ENCODE measurements at regions not wholly inside any gene's neighbourhood (a gene's known extent, or its start where the extent isn't known, plus 50 kb on each side); places are given as distances from the start of the nearest gene placed in this dataset.
A peak's percentile ranks its signal among the peaks of the same experiment; 100 is the strongest.

DNA sequence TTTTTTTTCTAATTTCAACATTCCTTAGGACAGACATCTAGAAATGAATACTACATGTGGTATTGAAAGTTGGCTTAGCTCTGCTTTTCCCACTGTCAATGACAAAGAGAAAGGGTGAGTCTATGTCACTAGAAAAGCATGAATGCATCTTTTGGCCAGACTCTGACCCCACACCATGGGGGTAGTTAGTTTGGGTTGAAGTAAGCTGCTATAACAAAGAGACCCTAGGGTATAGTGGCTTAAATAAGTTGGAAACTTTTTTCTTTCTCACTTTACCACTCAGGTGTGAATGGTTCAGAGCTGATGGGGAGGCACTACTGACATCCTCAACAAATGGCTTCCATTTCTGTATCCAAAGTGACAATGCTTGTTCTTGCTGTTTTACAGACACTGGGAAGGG is 161.5 kb downstream of the DLEU7 start:
- no peak for DNase-seq (ENCODE audit: low spot score)

DNA sequence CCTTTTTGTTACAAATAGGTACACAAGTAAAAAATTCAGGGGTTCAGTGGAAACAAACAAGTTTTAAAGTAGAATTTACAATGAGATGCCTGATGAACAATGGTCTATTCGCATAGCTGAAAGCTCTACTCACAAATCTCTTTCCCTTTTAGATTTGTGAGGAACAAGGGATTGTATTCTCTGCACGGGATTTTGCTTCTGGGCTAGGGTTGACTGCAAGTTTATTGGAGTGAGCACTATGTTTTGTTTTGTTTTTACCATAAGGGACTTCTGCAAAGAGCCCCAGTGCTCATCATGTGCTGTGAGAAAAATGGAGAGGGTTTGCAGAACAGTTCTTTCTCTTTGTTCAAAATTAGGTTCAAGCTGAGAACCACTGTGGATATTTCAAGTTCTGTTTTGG is 160.5 kb downstream of the DLEU7 start:
- DNase-seq (ENCODE audit: low spot score): no peak

DNA sequence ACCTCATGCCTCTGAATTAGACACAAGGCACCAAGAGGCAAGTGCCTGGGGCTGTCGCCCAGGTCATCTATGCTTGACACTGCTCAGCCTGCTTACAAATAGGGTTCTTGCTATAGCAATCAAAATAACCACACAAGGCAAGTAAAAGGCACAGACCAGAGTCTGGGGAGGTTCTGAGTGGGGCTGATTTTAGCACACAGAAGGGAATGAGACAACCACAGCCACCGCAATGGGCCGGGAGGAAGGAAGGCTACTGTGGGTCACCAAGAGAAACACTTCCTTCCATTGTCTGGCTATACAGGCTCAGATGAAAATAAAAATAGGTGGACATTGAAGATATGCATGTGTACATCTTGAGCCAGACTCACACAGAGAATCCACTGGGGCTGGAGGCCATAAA is 159.1 kb downstream of the DLEU7 start:
- no peak for DNase-seq (ENCODE audit: low spot score)

DNA sequence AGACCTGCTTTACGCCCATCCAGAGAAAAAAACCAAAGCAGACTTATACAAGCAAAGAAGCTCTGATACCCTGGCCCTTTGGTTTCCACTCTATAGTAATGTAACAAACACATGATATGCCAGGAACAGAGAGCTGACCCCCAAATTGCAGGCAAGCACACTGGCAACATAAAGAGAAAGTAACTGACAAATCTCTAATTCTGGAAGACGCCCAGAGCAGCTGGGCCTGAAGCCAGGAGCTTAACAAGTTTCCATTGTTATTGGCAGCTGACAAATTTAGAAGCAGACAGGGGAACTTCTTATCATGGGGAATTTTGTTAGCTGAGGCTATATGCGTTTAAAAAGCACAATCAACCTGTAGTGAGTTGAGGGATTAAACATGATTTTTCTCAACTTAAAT is 158.0 kb downstream of the DLEU7 start:
- DNase-seq (ENCODE audit: low spot score): no peak

DNA sequence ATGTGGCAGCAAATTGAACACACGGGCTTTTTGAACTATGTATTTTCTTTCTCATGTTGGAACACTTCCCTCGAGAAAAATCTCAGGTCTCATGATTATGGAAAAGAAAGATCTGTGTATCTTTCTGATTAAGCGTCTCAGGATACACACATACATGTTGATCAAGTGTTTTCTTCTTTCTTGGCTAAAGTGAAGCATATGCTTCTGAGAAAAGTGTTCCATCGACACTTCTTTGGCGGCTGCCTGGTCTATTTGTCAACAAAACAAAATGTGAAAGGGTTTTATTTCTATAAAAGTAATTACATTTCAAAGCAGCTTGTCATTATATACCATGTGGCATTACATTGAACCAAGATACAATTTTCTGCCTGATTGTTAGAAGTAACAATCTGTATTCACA is 157.5 kb downstream of the DLEU7 start:
- no peak for DNase-seq (ENCODE audit: low spot score)

DNA sequence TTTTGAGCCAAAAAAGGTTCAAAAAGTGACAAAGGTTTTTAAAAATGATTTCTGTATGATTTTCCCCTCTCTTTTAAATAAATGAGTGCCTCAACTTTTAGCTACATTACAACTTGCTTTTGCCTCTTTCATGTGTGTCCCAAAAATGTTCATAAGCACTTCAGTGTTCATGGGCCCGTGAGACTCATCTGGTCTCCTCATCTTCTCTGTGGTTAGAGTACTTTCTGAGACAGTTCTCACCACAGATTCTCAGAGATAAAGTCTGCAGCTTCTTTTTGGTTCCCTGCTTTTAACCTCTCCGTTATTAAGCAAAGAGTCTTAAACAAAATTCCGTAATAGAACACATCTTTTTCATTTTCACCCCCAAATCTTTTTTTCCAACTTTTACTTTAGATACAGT is 156.9 kb downstream of the DLEU7 start:
- no peak for DNase-seq (ENCODE audit: low spot score)

DNA sequence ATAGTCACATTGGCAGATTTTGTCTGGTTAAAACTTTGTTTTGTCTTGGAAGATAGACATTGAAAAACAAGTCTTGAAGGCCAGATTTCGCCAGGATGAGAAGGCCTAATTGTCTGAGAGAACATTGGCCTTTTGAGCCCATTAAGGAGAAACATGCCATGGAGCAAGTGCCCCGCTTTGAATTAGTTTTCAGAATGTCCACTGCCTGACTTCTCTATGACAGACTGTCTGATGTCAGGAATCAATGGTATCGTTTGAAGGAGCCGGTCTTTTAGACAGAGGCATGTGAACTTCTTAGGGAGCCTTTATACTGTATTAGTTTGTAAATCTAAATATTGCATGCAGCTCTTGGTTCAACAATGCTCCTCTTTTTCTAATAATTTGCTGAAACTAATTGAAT is 155.9 kb downstream of the DLEU7 start:
- DNase-seq (ENCODE audit: low spot score): no peak

DNA sequence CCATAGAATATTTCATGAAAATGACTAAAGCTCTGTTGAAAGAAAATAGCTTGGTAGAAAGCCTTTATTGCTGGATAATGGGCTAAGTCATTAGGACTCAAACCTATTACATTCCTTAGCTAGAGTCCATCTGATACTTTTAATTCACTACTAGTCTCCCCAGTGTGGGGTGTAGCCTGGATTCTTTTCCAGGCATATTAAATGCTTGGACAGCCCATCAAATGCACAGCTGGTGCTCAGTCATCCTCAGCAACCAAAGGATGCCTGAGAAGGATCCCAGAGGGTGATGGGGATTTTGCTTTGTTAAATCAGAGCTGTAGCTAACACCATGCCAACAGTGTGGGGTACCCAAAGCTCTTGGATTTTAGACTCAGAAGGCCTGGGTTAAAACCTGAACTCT is 153.5 kb downstream of the DLEU7 start:
- no peak for DNase-seq (ENCODE audit: low spot score)

DNA sequence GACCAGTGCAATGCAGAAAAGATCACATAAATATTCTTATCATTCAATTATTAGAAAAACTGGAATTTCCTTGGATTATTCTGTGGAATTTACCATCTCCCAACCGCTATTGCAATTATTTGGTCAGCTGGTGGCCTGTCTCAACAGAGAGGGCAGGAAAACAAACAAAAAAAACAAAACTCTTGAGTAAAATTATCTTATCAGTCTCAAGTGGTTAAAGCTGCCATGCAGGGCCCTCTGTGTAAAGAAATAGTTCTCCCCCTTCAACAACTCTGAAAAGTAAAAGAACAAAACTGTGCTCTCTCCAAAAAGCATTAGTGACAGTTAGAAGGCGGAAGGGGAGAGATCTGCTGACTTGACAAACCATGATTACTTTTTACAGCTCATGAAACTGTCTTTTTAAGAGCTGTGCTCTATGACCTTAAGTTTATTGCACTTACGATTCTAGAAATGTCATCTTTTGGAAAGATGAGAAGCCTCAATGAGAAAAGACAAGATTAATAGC is 152.3 kb downstream of the DLEU7 start:
- DNase-seq (ENCODE audit: low spot score): no peak

DNA sequence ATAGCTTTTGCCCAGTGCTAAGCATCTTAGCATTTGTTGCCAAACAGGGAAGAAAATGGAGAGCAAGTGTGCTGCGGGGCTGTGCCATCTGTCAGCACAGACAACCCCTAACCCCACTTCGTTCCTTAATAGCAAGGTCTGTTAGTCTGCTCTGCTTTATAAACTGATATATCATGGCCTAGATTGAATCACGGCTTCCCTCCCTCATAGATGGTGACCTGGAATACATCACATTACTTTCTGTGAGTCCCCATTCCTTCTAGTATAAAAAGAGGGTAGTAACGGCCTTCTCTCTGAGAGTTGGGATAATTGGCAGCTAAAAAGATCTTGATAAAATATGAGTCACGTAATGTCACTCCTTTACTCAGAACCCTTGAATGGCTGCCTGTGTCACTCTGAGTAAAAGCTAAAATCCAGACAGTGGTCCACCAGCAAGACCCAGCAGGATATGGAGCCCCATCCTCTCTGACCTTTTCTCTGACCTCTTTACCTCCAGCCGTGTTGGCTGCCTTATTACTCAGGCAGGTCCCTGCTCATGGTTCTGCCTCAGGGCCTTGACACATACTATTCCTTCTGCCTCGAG is 151.7 kb downstream of the DLEU7 start:
- no peak for DNase-seq (ENCODE audit: low spot score)

DNA sequence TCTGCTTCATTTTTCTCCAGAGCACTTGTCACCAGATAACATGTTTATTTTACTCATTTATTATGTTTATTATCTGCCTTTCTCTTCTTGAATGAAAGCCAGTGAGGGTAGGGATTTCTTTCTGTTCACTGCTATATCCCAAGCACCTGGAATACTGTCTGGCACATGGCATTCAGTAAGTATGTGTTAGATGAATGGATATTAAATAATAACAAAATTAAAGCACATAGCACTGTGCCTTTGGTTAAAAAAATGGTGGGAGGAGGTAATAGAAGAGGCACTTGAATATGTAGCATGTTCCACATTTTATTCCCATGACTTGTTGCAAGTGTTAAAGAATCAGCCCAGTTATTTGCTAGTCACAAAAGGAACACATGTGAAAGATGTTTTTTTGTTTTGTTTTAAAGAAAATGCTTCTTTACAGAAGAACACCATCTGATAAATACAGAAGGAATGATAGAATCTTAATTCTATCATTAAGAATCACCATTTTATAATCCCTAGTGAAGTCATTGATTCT is 151.0 kb downstream of the DLEU7 start:
- no peak for DNase-seq (ENCODE audit: low spot score)

DNA sequence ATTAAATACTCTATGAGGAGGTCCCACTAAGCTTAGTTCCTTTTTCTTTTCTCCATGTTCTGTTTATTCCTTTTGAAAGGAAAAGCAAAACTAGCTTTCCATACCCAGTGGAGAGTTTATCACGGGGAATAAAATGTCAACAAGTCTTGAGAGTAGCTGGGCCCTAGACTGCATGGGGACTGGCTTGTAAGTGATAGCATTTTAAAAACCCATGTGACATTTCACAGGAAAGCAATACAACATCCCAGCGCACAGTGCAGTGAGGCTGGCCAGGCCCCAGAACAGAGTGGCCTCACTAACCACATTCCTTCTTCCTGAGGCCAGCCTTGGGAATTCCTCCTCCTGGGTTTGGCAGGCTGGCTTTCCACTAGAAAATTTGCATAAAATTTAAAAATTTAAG is 149.8 kb downstream of the DLEU7 start:
- peak; percentile 27 for DNase-seq (ENCODE audit: low spot score)

DNA sequence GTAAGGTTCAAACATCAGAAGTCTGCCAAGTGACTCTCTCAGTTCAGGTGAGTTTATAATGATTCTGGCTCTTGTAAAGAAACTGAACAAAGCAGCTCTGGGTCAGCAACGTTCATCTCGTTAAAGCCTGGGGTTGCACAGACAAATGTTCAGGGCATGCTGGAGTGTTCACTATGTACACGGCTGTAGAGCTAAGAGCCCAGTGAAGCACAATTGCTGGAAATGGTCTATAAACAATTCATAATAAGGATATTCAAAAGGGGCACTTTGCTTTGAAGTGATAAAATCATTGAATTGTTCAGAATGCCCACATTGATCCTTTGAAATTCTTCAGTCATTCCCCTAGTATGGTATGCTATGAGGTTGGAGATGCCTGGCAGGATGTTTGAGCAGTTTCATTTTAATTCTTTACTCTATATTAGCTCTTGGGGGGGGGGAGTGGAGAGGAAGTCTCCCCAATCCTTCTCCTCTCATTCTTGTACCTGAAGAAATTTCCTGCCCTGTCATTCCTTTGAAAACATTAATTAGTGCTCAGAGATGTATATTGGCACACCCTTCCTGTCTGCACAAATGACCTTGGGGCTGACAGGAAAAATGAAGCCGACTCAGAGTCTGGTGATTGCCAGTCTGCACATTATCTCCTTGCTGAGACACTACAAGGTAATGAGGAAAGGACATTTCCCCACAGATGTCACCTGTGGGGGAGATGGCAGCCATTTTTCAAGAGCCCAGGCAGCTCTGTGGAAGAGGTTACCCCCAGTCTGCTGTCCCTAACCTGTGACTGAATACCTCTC is 145.5 kb downstream of the DLEU7 start:
- no peak for DNase-seq (ENCODE audit: low spot score)

DNA sequence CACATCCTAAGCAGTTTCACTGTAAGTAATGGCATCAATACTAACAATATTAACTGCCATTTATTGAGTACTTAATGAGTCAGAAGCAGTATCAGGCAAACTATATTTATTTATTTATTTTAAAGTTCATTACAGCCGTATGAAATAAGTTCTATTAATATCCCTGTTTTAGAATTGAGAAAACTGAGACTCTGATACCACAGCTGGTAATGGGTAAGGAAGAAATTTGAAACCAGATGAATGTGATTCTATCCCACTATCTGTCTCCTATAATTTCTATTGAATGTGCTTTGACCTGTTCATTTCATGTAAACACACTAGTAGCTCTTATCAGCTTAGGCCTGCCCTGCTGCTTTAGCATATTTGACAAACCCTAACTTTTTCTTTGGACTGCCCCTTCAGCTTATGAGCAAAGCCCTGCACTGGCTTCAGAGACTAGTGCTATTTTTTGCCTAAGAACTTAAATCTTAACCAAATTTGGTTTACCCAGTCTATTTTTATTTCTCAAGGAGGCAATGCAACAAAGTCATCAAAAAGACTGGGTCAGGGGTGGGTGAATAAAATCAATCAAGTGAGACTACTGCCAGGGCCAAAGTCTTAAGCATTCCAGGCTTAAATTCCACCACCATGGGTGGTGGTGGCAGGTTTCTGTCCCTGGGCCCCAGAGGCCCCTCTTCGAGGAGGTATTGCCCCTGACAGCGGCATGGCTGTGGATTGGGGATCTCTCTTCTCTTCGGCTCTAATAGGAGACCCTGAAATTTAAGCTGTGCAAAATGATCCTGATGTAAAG is 143.4 kb downstream of the DLEU7 start:
- no peak for DNase-seq (ENCODE audit: low spot score)

DNA sequence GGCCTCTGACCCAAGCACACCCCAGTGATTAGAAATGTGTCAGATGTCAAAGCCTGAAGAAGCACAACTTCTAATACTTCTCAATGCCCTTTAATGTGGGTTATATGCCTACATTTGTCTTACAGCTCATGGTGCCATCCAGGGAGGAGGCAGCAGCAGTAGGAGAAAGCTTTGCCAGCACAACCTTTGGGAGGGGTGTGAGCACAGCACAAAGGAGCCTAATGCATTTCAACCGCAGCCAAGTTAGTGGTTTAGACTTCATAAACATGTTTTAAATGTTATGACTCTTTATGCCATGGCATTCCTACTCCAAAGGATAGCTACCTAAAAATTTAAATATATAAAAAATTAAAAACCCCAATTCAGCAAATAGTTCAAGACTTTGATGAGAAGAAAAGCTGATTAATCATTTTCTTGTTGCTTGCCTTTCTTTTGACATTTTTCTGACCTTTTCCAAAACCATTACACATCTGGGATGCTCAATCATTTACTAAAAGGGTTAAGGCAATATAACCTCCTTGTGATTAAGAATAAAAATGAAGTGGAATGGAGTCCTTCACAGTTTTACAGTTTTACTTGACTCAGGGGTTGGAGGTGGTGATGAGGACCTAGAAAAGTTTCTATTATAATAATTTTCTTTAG is 142.7 kb downstream of the DLEU7 start:
- DNase-seq (ENCODE audit: low spot score): no peak

DNA sequence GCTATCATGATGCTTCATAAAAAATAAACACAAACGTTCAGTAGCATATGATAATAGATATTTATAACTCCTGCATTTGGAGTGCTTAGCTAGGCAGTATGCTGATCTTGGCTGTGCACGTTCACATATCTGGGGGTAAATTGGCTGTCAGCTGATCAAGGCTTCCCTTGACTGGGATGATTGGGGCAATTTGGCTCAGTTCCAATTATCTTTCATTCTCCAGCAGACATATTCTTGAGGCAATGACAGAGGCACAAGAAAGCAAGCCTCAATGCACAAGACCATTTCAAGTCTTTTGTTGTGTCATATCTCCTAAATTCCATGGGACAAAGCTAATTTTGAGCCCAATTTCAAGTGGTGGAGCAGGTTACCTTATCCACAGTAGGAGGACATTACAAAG is 142.0 kb downstream of the DLEU7 start:
- DNase-seq (ENCODE audit: low spot score): no peak

DNA sequence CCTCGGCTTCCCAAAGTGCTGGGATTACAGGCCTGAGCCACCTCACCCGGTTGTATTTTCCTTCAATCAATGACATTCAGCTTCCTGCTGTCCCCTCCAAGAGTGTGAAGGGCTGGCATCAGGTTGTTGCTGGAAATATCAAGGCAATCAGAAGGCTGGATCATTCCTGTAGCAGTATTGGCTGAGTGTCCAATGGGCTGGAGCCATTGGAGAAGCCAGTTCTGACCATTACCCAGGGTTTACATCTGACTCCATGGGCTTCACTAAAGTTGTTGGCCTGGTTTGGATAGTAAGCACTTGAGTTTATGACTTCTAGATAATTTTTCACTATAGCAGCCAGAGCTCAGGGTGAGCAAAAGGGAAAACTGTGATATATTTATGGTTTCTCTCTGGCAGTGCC is 137.0 kb downstream of the DLEU7 start:
- DNase-seq (ENCODE audit: low spot score): no peak

DNA sequence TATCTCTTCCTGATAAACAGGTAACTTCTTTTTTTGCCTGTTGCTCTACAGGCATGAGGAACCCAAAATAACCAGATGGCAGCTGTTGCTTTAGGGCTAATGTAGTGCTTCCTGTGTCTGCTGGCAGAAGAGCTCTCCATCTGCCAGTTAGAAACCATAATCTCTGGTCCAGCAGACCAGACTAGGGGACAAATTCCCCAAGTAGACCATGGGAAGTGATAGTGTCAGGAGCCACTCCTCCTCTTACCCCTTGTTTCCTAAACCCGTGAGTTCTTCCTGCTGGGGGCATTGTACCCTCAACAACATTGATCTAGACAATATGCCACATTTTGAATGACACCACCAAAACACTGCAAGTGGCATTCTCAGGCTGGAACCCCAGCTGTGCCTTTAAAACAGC is 135.9 kb downstream of the DLEU7 start:
- DNase-seq (ENCODE audit: low spot score): no peak

DNA sequence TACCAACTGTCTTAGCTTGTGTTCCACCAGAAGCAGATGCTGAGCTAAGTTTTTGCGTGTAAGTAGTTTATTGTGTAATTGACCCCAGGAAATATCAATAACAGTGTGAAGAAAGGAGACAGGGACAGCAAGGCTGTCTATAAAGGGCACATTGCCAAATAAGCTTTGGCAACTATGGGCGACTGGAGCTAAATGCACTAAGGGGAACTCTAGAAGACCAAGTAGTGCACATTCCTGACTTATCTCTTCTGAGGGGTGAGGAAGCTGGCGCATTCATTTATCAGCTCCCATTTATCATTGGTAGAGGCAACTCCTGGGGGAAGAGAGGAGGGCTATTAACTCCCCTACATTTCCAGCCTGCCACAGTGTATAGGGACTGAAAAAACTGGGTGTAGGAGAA is 135.0 kb downstream of the DLEU7 start:
- no peak for DNase-seq (ENCODE audit: low spot score)

DNA sequence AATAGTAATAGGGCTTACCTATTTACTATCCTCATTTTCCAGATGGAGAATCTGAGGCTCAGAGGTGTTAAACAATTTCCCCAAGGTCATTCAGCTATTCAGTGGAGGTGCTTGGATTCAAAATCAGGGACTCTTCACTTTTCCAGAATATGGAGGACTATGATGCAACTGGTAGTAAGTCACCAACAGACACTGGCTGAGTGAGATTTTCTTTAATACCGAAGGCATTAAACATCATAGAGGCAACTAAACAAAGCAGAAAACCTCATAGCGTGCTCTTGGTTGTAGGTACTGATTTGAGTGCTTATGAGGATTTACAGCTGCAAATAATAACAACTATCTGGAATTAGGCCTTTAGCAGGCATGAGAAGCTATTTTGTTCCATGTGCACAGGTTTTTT is 134.4 kb downstream of the DLEU7 start:
- no peak for DNase-seq (ENCODE audit: low spot score)

DNA sequence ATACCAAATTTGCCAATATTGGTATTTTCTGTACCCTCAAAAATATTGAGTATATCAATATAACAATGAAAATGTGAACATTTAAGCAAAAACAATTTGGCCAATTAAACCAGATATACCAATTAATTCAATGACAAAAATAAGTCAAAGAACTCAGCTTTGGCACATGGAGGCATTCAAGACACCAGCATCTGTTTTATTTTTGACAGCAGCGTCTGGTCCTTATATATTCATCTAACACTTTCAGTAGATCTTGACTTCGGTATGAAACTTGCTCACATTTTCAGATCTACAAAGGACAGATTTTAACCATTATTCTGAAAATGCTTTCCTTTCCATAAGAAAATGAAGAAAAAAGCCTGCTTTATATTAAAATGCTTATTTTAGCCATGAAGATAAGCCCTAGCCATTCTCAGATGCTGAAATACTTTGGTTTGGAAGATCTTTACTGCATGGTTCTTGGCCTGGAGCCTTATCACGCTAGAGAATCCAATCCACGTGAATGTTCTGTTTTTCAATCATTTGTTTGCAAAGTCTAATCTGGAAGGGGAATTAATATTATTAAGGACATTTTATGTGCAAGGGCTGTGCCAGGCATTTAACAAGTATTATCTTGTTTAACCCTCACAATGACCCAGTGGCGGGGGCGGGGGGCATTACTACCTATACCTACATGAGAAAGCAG is 132.2 kb downstream of the DLEU7 start:
- DNase-seq (ENCODE audit: low spot score): no peak

DNA sequence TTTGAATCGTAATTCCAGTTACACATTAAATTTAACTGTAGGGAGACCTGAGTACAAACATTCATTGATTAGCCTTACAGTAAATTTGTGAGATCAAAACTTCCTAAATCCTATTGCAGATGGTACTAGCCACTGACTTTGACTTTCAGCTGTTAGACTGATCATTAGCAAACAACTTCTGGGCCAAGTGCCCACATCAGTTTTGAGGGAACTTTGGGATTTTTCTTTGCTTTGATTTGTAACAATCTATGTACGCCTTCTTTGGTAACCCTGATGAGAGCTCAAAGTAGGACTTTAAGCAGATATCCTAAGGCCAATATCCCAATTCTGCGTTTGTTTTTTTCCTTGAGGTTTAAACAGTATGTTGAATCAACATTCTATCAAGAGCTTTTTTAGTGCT is 131.5 kb downstream of the DLEU7 start:
- no peak for DNase-seq (ENCODE audit: low spot score)
